HepG2 (cell line): ENCODE measurements at regions not wholly inside any gene's neighbourhood (a gene's known extent, or its start where the extent isn't known, plus 50 kb on each side); places are given as distances from the start of the nearest gene placed in this dataset.

Source experiments
- ATAC-seq: fragments of 200-7000 bp; cut with Tn5 transposase; 3 replicates; pipeline ENCODE4 v1.9.1; 2020; ENCODE audit warnings: mild to moderate bottlenecking, moderate library complexity
- BruUV-seq: library from RNA; stranded (reverse); fragments of 400-500 nt; replicated peaks from 2 replicates; lab custom pipeline; 2021; lab: Mats Ljungman, UMichigan
- CTCF ChIA-PET: fragments of 300-600 bp; formaldehyde crosslinking; extraction: SDS; loops from one replicate; lab custom pipeline; 2021; ENCODE audit warnings: low total read pairs, inconsistent platforms, low intra/inter-chr PET ratio; lab: Yijun Ruan, JAX
- POLR2A ChIA-PET: fragments of 350-600 bp; sonication (Branson Sonifier 250); formaldehyde crosslinking; loops from one replicate; lab custom pipeline; 2020; ENCODE audit warnings: antibody characterized with exemption, inconsistent platforms; lab: Yijun Ruan, JAX
- DNase-seq: peaks from one replicate; pipeline ENCODE4 v3.0.0-alpha.2; 2015; ENCODE audit warnings: low spot score
- FAIRE-seq: peaks from 3 replicates; lab custom pipeline; 2011; peaks lifted over from hg19 to GRCh38; lab: Jason Lieb, UNC
- H2AFZ ChIP-seq: one replicate; pipeline ENCODE4 v1.6.1; 2011; ENCODE audit warnings: low read length, inconsistent platforms
- H3K27ac ChIP-seq: fragments of 300-600 bp; 3 replicates; pipeline ENCODE4 v1.8.0; 2011; ENCODE audit warnings: mixed run types, mild to moderate bottlenecking, mixed read lengths, low read length, inconsistent platforms; ENCODE audit not compliant: insufficient read depth; ENCODE audit errors: extremely low read length
- H3K27me3 ChIP-seq, 2 experiments: fragments of 200-600 bp in 1 of 2; 2 replicates in 1 of 2; 3 replicates in 1 of 2; pipeline versions ENCODE4 v1.6.0 to v1.8.0; 2011; ENCODE audit warnings: low read length in 2 of 2, mild to moderate bottlenecking in 2 of 2, moderate library complexity in 2 of 2, inconsistent platforms in 1 of 2; ENCODE audit not compliant: insufficient read depth in 2 of 2, control insufficient read depth in 1 of 2
- H3K36me3 ChIP-seq, 2 experiments: fragments of 200-600 bp in 1 of 2; replicated peaks in 1 of 2; 2 replicates in 1 of 2; 3 replicates in 1 of 2; pipeline versions ENCODE4 v1.5.1 to v1.8.0; 2011; ENCODE audit warnings: low read length in 2 of 2, inconsistent platforms in 1 of 2; ENCODE audit not compliant: insufficient read depth in 2 of 2, control insufficient read depth in 1 of 2
- H3K4me1 ChIP-seq: 2 replicates; pipeline ENCODE4 v1.5.1; 2012; ENCODE audit warnings: low read length, inconsistent platforms; ENCODE audit not compliant: insufficient read depth
- H3K4me2 ChIP-seq: 2 replicates; pipeline ENCODE4 v1.6.0; 2011; ENCODE audit warnings: low read depth, low read length, inconsistent platforms
- H3K4me3 ChIP-seq, 3 experiments: fragments of 200-600 bp in 1 of 3; sonication (generic), shearing (Covaris generic) in 1 of 3; replicated peaks in 1 of 3; 2 replicates each; pipeline ENCODE4 v1.5.1; 2011 to 2016; ENCODE audit warnings: low read length in 3 of 3, inconsistent platforms in 2 of 3, low read depth in 2 of 3, mild to moderate bottlenecking in 2 of 3, control low read depth in 1 of 3, mixed read lengths in 1 of 3; ENCODE audit not compliant: insufficient read depth in 1 of 3
- H3K79me2 ChIP-seq: one replicate; pipeline ENCODE4 v1.6.1; 2011; ENCODE audit warnings: low read length, inconsistent platforms; ENCODE audit not compliant: insufficient read depth
- H3K9ac ChIP-seq: 2 replicates; pipeline ENCODE4 v1.6.0; 2011; ENCODE audit warnings: mild to moderate bottlenecking, low read depth, low read length, inconsistent platforms; ENCODE audit not compliant: insufficient read depth
- H3K9me3 ChIP-seq: 2 replicates; pipeline ENCODE4 v1.5.1; 2012; ENCODE audit warnings: mild to moderate bottlenecking, low read length
- H4K20me1 ChIP-seq: 2 replicates; pipeline ENCODE4 v1.6.0; 2011; ENCODE audit warnings: inconsistent platforms, mild to moderate bottlenecking, low read length, moderate library complexity; ENCODE audit not compliant: insufficient read depth
- ATRX ChIP-seq: sonication (generic); formaldehyde crosslinking; IDR thresholded peaks from 2 replicates; pipeline ENCODE4 v1.4.0; 2020; ENCODE audit warnings: missing genetic modification reagents, borderline replicate concordance
- HNRNPLL ChIP-seq: fragments of 200-400 bp; formaldehyde crosslinking; IDR thresholded peaks from 2 replicates; pipeline ENCODE4 v1.6.1; 2017; ENCODE audit warnings: mild to moderate bottlenecking, low read depth, low read length; ENCODE audit not compliant: poor library complexity, severe bottlenecking
- MEIS2 ChIP-seq: sonication (generic); formaldehyde crosslinking; IDR thresholded peaks from 2 replicates; pipeline ENCODE4 v1.9.0; 2021; ENCODE audit warnings: mild to moderate bottlenecking, missing genetic modification reagents
- WIZ ChIP-seq: sonication (generic); formaldehyde crosslinking; IDR thresholded peaks from 2 replicates; pipeline ENCODE4 v1.5.1; 2020; ENCODE audit warnings: mild to moderate bottlenecking, missing genetic modification reagents
- ZNF274 ChIP-seq: sonication (generic); formaldehyde crosslinking; IDR thresholded peaks from 2 replicates; pipeline ENCODE4 v1.5.1; 2020; ENCODE audit warnings: mild to moderate bottlenecking, missing genetic modification reagents
- ZNF33A ChIP-seq: sonication (generic); formaldehyde crosslinking; IDR thresholded peaks from 2 replicates; pipeline ENCODE4 v1.5.1; 2020; ENCODE audit warnings: missing genetic modification reagents, mild to moderate bottlenecking, moderate library complexity, borderline replicate concordance
- ZNF546 ChIP-seq: sonication (generic); formaldehyde crosslinking; conservative IDR thresholded peaks from 2 replicates; pipeline ENCODE4 v1.8.1; 2023; ENCODE audit warnings: mild to moderate bottlenecking, missing genetic modification reagents
- WGBS: methylation state at CpG from one replicate; pipeline ENCODE4 v1.1.6; 2017; ENCODE audit warnings: low lambda C conversion rate; 5-methylcytosine and 5-hydroxymethylcytosine counted together
- in situ Hi-C: cut with HindIII; loops from 2 replicates; pipeline ENCODE4 v1.10.0; 2017; ENCODE audit warnings: low pct_unique_long_range_greater_than_20kb; ENCODE audit not compliant: extremely low pct_ligation_motif_present
- intact Hi-C: fragments of 100-400 bp; cut with micrococcal nuclease; formaldehyde crosslinking; loops from one replicate; pipeline ENCODE4 v1.10.0; 2022; ENCODE audit not compliant: unreplicated experiment
- TF ChIP-seq, protein P1 (sequence below): sonication (generic); formaldehyde crosslinking; IDR thresholded peaks from 2 replicates; pipeline ENCODE4; 2020; ENCODE audit warnings: missing genetic modification reagents, mild to moderate bottlenecking, borderline replicate concordance
- TF ChIP-seq, protein P2 (sequence below): sonication (generic); formaldehyde crosslinking; IDR thresholded peaks from 2 replicates; pipeline ENCODE4 v1.5.0; 2020; ENCODE audit warnings: missing genetic modification reagents, mild to moderate bottlenecking, borderline replicate concordance

DNA sequence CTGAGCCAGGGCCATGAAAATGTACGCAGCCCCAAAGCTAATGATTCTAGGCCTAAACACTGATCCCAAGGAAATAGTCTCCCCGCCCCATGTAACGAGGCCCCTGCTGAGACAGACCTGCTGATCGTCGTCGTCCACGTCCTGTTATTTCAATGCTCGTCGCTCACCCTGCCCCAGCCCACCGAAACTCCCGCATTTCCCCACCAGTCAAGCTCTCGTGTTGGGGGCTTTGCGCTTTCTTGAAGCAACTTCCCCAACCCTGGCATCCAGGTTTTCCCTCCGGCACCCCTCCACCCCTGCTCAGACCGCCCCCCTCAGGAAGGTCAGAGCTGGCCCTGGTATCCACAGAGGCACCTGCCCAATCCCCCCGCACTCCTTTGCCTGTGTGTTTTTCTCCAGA lies 58.8 kb upstream of the LINC01488 start (continued):
- TF ChIP-seq, protein P1, sequence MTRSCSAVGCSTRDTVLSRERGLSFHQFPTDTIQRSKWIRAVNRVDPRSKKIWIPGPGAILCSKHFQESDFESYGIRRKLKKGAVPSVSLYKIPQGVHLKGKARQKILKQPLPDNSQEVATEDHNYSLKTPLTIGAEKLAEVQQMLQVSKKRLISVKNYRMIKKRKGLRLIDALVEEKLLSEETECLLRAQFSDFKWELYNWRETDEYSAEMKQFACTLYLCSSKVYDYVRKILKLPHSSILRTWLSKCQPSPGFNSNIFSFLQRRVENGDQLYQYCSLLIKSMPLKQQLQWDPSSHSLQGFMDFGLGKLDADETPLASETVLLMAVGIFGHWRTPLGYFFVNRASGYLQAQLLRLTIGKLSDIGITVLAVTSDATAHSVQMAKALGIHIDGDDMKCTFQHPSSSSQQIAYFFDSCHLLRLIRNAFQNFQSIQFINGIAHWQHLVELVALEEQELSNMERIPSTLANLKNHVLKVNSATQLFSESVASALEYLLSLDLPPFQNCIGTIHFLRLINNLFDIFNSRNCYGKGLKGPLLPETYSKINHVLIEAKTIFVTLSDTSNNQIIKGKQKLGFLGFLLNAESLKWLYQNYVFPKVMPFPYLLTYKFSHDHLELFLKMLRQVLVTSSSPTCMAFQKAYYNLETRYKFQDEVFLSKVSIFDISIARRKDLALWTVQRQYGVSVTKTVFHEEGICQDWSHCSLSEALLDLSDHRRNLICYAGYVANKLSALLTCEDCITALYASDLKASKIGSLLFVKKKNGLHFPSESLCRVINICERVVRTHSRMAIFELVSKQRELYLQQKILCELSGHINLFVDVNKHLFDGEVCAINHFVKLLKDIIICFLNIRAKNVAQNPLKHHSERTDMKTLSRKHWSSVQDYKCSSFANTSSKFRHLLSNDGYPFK (CRISPR knock-in tag): no peak
- TF ChIP-seq WIZ: no peak
- TF ChIP-seq MEIS2 (CRISPR knock-in tag): no peak
- TF ChIP-seq ZNF546 (CRISPR knock-in tag): no peak

DNA sequence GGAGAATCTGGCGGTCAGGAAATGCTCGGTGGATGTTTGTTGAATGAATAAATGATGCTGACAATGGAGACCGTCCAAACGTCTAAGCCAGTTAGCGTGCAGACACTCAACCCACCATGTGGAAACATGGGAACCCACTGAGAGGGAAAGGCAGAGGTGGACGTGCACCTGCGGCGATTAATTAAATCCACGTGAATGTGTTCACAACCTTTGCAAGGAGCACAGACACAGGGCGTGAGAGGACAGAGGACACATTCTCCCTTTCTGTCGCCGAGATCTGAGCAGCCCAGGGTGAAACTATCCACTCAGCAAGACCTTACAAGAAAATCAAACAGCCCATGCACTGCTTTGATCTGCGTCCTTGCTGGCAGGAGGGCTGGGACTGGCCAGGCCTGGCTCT lies 58.3 kb upstream of the LINC01488 start:
- H3K9me3 ChIP-seq: peaks cover 7% of the 10 kb centered on the region
- no peaks in the 10 kb centered on the region for H3K36me3 ChIP-seq
- H3K27me3 ChIP-seq: no peaks in the 10 kb centered on the region
- no peak for DNase-seq
- H2AFZ ChIP-seq: no peak overlapping the region
- H3K4me1 ChIP-seq: peaks cover 50% of the 10 kb centered on the region
- TF ChIP-seq ZNF33A (CRISPR knock-in tag): no peak
- TF ChIP-seq, protein P2, sequence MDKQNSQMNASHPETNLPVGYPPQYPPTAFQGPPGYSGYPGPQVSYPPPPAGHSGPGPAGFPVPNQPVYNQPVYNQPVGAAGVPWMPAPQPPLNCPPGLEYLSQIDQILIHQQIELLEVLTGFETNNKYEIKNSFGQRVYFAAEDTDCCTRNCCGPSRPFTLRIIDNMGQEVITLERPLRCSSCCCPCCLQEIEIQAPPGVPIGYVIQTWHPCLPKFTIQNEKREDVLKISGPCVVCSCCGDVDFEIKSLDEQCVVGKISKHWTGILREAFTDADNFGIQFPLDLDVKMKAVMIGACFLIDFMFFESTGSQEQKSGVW: no peak
- no peak for TF ChIP-seq HNRNPLL
- TF ChIP-seq ZNF274: no peak
- TF ChIP-seq ATRX (CRISPR knock-in tag): no peak
- TF ChIP-seq, all 625 proteins: peak for 0
- no peak overlapping the region for H3K27ac ChIP-seq
- H4K20me1 ChIP-seq: no peaks in the 10 kb centered on the region
- BruUV-seq: no TSS peak
- no peak overlapping the region for H3K4me2 ChIP-seq
- POLR2A ChIA-PET: no interaction called here
- CTCF ChIA-PET: no interaction called here
- 94% methylated on average over 13 of the region's 13 CpGs for WGBS
- intact Hi-C loops (no loop called here), in situ Hi-C loops (no loop called here)
- H3K79me2 ChIP-seq: no peaks in the 10 kb centered on the region
- ATAC-seq (no peak), FAIRE-seq (no peak)
- no peak overlapping the region for H3K4me3 ChIP-seq
- H3K9ac ChIP-seq: no peak overlapping the region
